ENCODE measurements at regions not wholly inside any gene's neighbourhood (a gene's known extent, or its start where the extent isn't known, plus 50 kb on each side); places are given as distances from the start of the nearest gene placed in this dataset.

DNA sequence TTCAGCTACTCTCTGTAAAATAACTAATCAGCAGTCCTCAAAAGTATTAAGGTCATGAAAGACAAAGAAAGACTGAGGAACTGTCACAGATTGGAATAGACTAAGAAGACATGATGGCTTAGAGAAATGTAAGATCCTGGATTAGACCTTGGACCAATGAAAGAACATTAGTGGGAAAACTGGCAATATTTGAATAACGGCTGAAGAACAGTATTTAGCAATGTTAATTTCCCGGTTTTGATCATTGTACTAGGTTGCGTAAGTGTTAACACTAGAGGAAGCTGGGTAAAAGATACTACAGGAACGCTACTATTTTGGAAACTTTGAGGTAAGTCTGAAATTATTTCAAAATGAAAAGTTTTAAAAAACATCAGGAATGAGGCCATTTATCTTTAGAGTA is 98.8 kb upstream of the RESF1 start:
- TF ChIP-seq CTCF (IDR thresholded peaks at IDR 0.05) (no peak), MAX (CRISPR knock-in tag; IDR thresholded peaks at IDR 0.05) (no peak), ESRRA (CRISPR knock-in tag; IDR thresholded peaks at IDR 0.05; ENCODE audit: borderline replicate concordance) (no peak), FOXP4 (CRISPR knock-in tag; IDR thresholded peaks at IDR 0.05) (no peak)

Data from WTC11 (cell line).